Hepatocyte (in vitro differentiated cells): ENCODE measurements at regions not wholly inside any gene's neighbourhood (a gene's known extent, or its start where the extent isn't known, plus 50 kb on each side); places are given as distances from the start of the nearest gene placed in this dataset.
A peak's percentile ranks its signal among the peaks of the same experiment; 100 is the strongest.

ENCODE experiments used
- DNase-seq: peaks from one replicate; pipeline ENCODE4 v3.0.0-alpha.2; 2016; ENCODE audit warnings: low spot score
- H2AFZ ChIP-seq: fragments of 200-600 bp; sonication (generic); 2 replicates; pipeline ENCODE4 v1.6.0; 2016; ENCODE audit warnings: antibody characterized with exemption, mild to moderate bottlenecking
- H3K27ac ChIP-seq: fragments of 200-600 bp; sonication (generic); 2 replicates; pipeline ENCODE4 v1.5.1; 2016; ENCODE audit warnings: mild to moderate bottlenecking
- H3K27me3 ChIP-seq: fragments of 200-600 bp; sonication (generic); 2 replicates; pipeline ENCODE4 v1.6.1; 2016
- H3K36me3 ChIP-seq: fragments of 200-600 bp; sonication (generic); replicated peaks from 2 replicates; pipeline ENCODE4 v1.5.1; 2016; ENCODE audit warnings: low read depth; ENCODE audit not compliant: insufficient read depth
- H3K4me1 ChIP-seq: fragments of 200-600 bp; sonication (generic); 2 replicates; pipeline ENCODE4 v1.5.1; 2016; ENCODE audit warnings: mild to moderate bottlenecking, moderate library complexity; ENCODE audit not compliant: insufficient read depth
- H3K4me2 ChIP-seq: fragments of 200-600 bp; sonication (generic); 2 replicates; pipeline ENCODE4 v1.6.0; 2016
- H3K4me3 ChIP-seq: fragments of 200-600 bp; sonication (generic); 2 replicates; pipeline ENCODE4 v1.5.1; 2016; ENCODE audit warnings: mild to moderate bottlenecking
- H3K79me2 ChIP-seq: fragments of 200-600 bp; sonication (generic); 2 replicates; pipeline ENCODE4 v1.6.0; 2017; ENCODE audit warnings: mild to moderate bottlenecking
- H3K9me2 ChIP-seq: fragments of 200-600 bp; sonication (generic); replicated peaks from 2 replicates; pipeline ENCODE4 v1.6.0; 2017; ENCODE audit warnings: mild to moderate bottlenecking; ENCODE audit not compliant: insufficient read depth
- H3K9me3 ChIP-seq: fragments of 200-600 bp; sonication (generic); 2 replicates; pipeline ENCODE4 v1.5.1; 2016; ENCODE audit warnings: low read depth, mild to moderate bottlenecking
- H4K20me1 ChIP-seq: fragments of 200-600 bp; sonication (generic); 2 replicates; pipeline ENCODE4 v1.6.0; 2016; ENCODE audit warnings: mild to moderate bottlenecking; ENCODE audit not compliant: insufficient read depth, poor library complexity, severe bottlenecking
- EZH2 ChIP-seq: fragments of 200-600 bp; sonication (generic); IDR thresholded peaks from 2 replicates; pipeline ENCODE4 v1.6.1; 2016; ENCODE audit warnings: antibody characterized with exemption, mild to moderate bottlenecking, borderline replicate concordance
- EZH2phosphoT487 ChIP-seq: fragments of 200-600 bp; sonication (generic); IDR thresholded peaks from one replicate; pipeline ENCODE4 v1.6.1; 2018; ENCODE audit warnings: antibody characterized with exemption, mild to moderate bottlenecking, low read depth, moderate library complexity; ENCODE audit not compliant: unreplicated experiment, severe bottlenecking
- WGBS: methylation state at CpG from one replicate; pipeline ENCODE4 v1.1.6; 2016; ENCODE audit warnings: low lambda C conversion rate; ENCODE audit errors: missing lambda C conversion rate; 5-methylcytosine and 5-hydroxymethylcytosine counted together
- TF ChIP-seq, protein P1 (sequence below): fragments of 200-600 bp; sonication (generic); IDR thresholded peaks from 2 replicates; pipeline ENCODE4 v1.5.1; 2016; ENCODE audit warnings: antibody characterized with exemption, mild to moderate bottlenecking; ENCODE audit not compliant: poor library complexity

GRCh38 chr2:215817046-215817445 is 196.3 kb downstream of the MREG start:
- no peaks in the 10 kb centered on the region for H3K36me3 ChIP-seq
- H3K4me1 ChIP-seq, result peaks cover 6% of the 10 kb centered on the region
- H2AFZ ChIP-seq, result no peak overlapping the region
- H3K9me2 ChIP-seq, result no peaks in the 10 kb centered on the region
- H3K27me3 ChIP-seq, result no peaks in the 10 kb centered on the region
- H3K79me2 ChIP-seq, result no peaks in the 10 kb centered on the region
- no peak for TF ChIP-seq EZH2phosphoT487
- no peak for TF ChIP-seq EZH2
- TF ChIP-seq, protein P1, sequence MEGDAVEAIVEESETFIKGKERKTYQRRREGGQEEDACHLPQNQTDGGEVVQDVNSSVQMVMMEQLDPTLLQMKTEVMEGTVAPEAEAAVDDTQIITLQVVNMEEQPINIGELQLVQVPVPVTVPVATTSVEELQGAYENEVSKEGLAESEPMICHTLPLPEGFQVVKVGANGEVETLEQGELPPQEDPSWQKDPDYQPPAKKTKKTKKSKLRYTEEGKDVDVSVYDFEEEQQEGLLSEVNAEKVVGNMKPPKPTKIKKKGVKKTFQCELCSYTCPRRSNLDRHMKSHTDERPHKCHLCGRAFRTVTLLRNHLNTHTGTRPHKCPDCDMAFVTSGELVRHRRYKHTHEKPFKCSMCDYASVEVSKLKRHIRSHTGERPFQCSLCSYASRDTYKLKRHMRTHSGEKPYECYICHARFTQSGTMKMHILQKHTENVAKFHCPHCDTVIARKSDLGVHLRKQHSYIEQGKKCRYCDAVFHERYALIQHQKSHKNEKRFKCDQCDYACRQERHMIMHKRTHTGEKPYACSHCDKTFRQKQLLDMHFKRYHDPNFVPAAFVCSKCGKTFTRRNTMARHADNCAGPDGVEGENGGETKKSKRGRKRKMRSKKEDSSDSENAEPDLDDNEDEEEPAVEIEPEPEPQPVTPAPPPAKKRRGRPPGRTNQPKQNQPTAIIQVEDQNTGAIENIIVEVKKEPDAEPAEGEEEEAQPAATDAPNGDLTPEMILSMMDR, result no peak
- no peaks in the 10 kb centered on the region for H3K9me3 ChIP-seq
- H3K4me2 ChIP-seq, result no peak overlapping the region
- no peak overlapping the region for H3K4me3 ChIP-seq
- no peak for DNase-seq
- no peaks in the 10 kb centered on the region for H4K20me1 ChIP-seq
- no peak overlapping the region for H3K27ac ChIP-seq
- 89% methylated on average over 1 of the region's 1 CpG for WGBS

DNA sequence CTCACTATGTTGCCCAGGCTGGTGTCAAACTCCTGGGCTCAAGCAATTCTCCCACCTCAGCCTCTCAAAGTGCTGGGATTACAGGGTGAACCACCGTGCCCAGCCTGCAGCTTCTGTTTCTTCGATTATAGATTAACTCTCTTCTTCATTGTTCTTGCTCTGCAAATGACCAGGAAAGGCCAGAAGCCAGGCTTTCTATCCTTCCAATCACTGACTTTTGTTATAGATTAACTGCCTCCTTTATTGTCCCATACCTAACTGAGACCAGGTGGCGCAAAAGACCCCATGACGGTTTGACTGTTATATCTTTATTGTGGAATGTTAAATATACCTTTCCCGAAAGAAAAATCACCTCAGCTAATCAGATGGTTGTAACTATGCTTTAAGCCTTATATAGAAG is 196.9 kb downstream of the MREG start:
- no peaks in the 10 kb centered on the region for H3K27me3 ChIP-seq
- peak overlapping the region; percentile 41 for H3K4me2 ChIP-seq
- no peaks in the 10 kb centered on the region for H3K36me3 ChIP-seq
- TF ChIP-seq, protein P1, result no peak
- TF ChIP-seq EZH2 (no peak), EZH2phosphoT487 (no peak)
- no peaks in the 10 kb centered on the region for H3K9me2 ChIP-seq
- WGBS, result 51% methylated on average over 5 of the region's 5 CpGs
- no peaks in the 10 kb centered on the region for H3K79me2 ChIP-seq
- no peak overlapping the region for H2AFZ ChIP-seq
- H3K9me3 ChIP-seq, result no peaks in the 10 kb centered on the region
- no peak overlapping the region for H3K27ac ChIP-seq
- H4K20me1 ChIP-seq, result no peaks in the 10 kb centered on the region
- H3K4me1 ChIP-seq, result peaks cover 6% of the 10 kb centered on the region
- DNase-seq, result no peak
- H3K4me3 ChIP-seq, result no peak overlapping the region

GRCh38 chr2:215815960-215816359 is 197.4 kb downstream of the MREG start:
- DNase-seq, result no peak
- Histone ChIP-seq H2AFZ (no peak overlapping the region), H3K27ac (no peak overlapping the region), H3K4me3 (no peak overlapping the region), H3K4me2 (peak overlapping the region; percentile 41), H3K27me3 (no peaks in the 10 kb centered on the region), H3K79me2 (no peaks in the 10 kb centered on the region), H3K9me3 (no peaks in the 10 kb centered on the region), H3K36me3 (no peaks in the 10 kb centered on the region), H3K4me1 (peaks cover 6% of the 10 kb centered on the region), H4K20me1 (no peaks in the 10 kb centered on the region), H3K9me2 (no peaks in the 10 kb centered on the region)
- WGBS, result 84% methylated on average over 2 of the region's 2 CpGs
- TF ChIP-seq EZH2phosphoT487, result no peak
- TF ChIP-seq EZH2, result no peak
- TF ChIP-seq, protein P1, result no peak

GRCh38 chr2:215812966-215813365 is 200.4 kb downstream of the MREG start:
- no peak for DNase-seq
- H3K4me2 ChIP-seq, result no peak overlapping the region
- H3K4me1 ChIP-seq, result peaks cover 6% of the 10 kb centered on the region
- H3K27ac ChIP-seq, result no peak overlapping the region
- TF ChIP-seq EZH2 (no peak), EZH2phosphoT487 (no peak)
- TF ChIP-seq, protein P1, result no peak
- H3K27me3 ChIP-seq, result no peaks in the 10 kb centered on the region
- no peak overlapping the region for H2AFZ ChIP-seq
- H3K79me2 ChIP-seq, result no peaks in the 10 kb centered on the region
- H3K36me3 ChIP-seq, result no peaks in the 10 kb centered on the region
- H3K4me3 ChIP-seq, result no peak overlapping the region
- no peaks in the 10 kb centered on the region for H4K20me1 ChIP-seq
- no peaks in the 10 kb centered on the region for H3K9me2 ChIP-seq
- H3K9me3 ChIP-seq, result no peaks in the 10 kb centered on the region
